HG03575 (cell line): ENCODE measurements at regions not wholly inside any gene's neighbourhood (a gene's known extent, or its start where the extent isn't known, plus 50 kb on each side); places are given as distances from the start of the nearest gene placed in this dataset.
"Not testable (repeated sequence)": the region's sequence is repeated elsewhere in the genome, so short reads cannot be mapped to it uniquely, and the experiment has no call there.

ENCODE experiments used
- ATAC-seq: cut with Tn5 transposase; IDR thresholded peaks from one replicate; pipeline ENCODE4 v1.9.1; 2021; ENCODE audit not compliant: unreplicated experiment, insufficient number of reproducible peaks, low FRiP score; ENCODE audit errors: extremely low read depth

- no peak for ATAC-seq
These were observed 518.7 kb upstream of the MAP3K7 start for GRCh38 chr6:91105532-91105931.

DNA sequence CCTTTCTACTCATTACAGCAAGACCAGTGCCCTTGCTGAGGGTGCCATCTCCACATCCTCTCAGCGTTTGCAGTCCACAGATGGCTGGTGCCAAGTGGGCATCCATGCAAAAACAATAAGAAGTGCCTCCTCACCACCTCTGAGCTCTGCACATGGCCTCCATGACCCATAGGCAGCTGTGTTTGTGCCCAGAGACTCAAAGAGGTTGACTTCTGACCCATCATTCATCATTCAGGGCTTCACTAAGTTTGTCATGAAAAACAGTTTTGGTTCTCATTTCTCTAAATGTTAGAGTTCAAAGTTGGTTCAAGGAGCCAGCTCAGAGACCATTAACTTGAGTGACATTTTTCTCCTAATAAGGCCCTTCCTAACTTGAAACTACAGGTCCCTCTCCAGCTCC is 512.6 kb upstream of the MAP3K7 start:
- ATAC-seq: no peak

DNA sequence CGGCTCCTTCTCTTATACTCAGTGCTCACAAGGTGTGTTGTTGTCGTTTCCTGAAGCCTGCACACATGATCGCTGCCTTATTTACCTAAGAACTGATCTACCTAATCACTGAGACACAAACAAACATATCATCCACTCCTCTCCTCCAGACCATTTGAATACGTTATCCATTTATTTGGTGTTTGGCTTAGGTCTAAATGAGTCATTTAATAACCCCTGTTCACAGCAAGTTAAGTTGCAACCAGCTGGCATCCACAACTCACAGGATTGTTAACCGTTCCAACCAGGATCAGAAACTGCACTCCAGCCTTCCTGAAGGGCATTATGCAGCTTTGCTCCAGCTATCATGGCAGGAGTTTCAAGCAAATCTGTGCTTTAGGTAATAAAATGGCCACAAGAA is 511.1 kb upstream of the MAP3K7 start:
- ATAC-seq: no peak

DNA sequence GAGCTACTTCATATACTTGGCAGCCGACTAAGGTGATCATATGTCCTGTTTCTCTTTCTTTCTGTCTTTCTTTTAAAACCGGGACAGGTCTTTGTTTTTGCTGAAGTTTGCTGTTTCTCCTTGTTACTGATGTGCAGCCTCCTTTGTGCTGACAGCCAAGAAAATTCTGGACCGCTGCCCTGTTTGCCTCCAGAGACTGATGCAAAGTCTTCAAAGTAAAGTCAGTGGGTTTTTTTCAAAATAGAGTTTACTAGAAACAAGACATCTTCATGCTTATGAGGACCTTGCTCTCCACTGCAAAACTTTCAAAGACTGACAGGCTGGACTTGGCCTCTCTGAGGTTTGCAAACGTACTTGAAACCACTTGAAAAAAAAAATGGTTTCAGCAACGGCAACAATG is 510.5 kb upstream of the MAP3K7 start:
- ATAC-seq: no peak

DNA sequence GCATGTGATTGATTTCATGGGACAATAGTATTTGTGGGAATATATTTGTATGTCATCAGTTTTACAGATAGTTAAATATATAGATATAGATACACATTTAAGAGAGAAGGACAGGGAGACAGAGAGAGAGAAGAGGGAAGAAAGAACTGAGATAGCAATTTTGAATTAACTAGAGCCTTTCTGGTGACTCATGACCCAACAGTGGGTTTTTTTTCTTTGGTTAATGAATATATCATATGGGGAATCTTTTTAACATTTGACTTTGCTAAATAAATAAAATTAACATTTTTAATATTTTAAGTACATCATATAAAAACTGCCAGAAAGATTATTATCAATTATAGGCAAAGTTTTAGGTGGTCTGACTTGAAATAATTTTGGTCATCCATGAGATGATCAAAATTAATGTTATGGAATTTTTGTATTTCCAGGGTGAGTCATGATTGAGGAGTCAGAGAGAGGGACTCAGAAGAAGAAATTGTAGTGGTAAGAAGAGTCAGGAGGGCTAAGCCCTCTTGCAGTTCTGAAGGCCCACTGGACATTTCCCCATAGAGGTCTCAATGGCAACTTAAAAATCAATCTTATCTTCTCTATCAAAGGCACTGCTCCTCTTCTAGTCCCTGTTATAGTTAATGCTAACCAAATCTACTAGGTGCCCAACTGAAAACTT is 508.1 kb upstream of the MAP3K7 start:
- ATAC-seq: no peak

DNA sequence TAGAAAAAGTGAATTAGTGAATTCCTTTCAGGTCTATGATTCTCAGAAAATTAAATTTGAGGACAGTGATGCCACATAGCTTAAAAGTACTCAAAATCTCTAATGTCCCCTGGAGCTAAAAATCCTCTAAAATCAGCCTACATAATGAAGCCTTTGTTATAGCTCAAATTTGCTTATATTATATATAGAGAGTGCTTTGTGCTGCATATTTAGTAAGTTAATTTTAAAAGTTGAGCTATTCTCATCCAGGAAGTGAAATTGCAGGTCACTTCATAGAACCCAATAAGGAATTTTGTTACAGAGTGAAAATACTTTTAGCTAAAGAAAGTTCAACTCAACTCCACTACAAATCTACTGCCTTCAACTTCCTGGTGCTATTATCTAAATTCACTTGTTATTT is 507.5 kb upstream of the MAP3K7 start:
- no peak for ATAC-seq

DNA sequence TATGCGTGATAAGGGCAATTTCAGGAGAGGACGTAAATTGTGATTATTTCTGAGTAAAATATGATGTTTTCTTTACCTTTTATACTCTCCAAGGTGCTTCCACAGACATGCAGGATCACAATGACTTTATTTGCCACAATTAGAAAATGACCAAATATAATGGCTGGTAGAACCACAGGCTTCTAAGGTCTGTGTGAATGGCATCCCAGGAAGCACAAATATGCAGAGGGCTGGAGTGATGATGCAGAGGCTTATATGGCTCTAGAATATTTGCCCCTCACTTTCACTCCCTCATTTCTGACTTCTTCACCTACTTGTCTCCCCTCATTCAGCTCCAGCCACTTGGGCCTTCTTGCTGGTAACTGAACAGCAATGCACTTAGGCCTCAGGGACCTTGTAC is 502.1 kb upstream of the MAP3K7 start:
- no peak for ATAC-seq

DNA sequence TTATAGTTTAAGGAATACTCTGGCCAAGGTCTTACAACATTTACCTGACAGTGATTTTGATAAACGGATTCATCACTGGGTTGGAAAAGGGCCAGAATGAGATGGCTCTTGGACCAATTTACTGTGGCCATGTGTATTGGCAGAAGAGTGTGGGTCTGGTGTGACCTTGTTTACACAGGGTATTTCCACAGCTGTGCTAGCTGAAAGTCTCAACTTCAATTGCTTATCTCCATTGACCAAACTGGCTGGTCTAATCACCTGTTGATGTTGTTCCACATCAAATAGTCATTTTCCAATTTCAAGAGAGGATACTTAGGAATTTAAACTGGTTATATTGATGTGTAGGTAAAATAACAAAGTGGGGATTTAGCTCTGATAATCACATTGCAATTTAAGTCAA is 501.6 kb upstream of the MAP3K7 start:
- no peak for ATAC-seq

DNA sequence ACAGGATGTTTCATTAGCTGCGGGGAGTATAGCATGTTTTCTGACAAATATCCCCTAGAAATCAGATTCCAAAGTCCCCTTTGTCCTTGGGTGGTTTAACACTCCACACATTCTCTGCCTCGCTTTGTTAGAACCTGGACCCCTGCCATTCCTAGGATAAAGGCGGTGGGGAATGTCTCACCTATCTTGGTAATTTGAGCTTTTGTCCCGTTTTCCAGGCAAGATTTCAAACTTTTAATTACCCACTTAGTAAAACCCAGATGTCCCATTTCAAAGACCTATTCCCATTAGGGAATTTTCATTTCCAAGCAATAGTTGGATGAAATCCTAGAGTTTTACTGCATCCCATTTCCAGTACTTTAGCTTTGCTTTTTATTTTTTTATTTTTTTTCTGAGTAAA is 501.0 kb upstream of the MAP3K7 start:
- ATAC-seq: no peak

- ATAC-seq: no peak
These were observed 496.3 kb upstream of the MAP3K7 start for GRCh38 chr6:91083211-91083610.

DNA sequence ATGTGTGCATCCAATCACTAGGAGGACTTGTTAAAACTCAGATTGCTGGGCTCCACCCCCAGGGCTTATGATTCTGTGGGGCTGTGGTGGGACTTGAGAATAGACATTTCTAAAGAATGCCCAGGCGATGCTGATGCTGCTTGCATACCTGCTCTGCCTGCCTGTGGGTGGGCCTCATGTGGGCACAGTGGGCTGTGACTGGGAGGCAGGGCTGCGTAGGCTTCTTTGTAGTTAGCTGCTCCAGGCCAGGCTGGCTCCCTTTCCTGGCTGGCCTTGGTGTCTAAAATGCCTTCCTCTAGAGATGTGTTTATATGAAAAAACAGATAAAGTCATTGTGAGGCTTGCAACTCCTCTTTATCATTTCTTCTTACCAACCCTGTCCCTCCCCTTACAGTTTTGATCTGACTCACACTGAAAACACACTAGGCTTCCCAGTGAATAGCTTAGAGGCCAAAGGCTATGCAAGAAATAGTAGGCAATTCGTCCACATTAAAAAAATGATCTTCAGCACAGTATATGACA is 495.5 kb upstream of the MAP3K7 start:
- ATAC-seq: no peak

GRCh38 chr6:91081452-91082067 is 494.7 kb upstream of the MAP3K7 start:
- ATAC-seq: no peak

- ATAC-seq: no peak
These were observed 494.0 kb upstream of the MAP3K7 start for GRCh38 chr6:91080871-91081270.

DNA sequence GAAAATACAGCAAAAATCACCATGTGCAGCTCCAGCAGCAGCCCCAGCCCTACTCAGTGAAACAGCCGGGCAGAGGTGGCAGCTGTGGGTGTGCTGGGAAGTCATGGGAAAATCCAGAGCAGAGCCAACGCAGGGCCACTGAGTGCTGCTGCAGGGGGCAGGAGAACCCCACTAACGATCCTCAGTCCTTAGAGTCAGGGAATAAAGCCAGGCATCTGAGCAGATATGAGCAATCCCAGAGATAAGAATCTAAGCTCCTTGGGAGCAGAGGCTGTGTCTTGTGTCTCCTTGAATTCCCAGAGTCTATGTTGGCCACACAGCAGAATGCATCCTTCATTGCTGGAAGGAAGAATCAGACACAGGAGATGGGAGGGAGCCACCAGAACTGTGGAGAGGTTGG is 493.1 kb upstream of the MAP3K7 start:
- no peak for ATAC-seq

DNA sequence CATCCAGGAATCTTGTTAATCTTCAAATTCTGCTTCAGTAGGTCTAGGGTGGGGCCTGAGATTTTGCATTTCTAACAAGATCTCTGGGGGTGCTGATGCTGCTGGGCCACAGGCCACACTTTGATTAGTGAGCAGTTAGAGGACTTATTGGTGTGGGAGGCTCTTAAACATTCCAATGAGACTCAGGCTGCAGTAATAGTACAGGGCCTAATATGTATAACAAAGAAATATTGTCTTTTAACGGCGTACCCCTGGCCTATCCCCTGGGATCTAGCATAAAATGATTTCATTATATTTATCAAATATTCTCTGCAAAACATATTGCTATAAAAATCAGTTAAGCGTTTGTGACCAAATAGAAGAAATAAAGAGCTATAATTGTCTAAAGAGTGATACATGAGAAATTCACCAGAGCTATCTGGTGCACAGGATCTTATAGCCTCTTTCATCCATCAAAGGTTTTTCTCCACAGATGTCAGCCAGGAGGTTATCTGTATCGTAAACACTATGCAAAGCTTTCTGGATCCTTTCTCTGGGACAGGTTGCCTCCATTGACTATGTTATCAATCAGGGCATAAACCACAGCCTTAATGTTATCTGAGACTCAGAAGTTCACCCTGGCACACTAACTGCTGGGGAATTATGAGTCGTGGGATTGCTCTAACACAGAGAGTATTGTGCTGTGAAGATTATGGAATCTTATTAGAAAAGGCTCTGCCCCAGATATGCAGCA is 488.5 kb upstream of the MAP3K7 start:
- ATAC-seq: no peak

DNA sequence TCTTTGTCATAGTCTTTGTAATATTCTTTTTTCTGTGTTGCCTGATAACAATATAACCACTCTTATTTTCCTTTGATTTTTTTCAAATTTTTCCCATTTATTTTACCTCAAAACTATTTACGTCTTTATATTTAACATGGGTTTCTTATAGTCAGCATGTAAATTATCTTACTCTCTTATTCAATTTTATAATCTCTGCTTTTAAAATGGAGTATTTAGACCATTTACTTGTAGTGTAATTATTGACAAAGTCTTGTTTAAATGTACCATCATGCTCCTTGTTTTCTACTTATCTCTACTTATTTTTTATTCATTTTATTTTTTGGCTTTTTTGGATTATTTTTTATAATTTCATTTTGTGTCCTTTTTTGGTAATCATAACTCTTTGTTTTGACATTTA is 476.5 kb upstream of the MAP3K7 start:
- no peak for ATAC-seq

DNA sequence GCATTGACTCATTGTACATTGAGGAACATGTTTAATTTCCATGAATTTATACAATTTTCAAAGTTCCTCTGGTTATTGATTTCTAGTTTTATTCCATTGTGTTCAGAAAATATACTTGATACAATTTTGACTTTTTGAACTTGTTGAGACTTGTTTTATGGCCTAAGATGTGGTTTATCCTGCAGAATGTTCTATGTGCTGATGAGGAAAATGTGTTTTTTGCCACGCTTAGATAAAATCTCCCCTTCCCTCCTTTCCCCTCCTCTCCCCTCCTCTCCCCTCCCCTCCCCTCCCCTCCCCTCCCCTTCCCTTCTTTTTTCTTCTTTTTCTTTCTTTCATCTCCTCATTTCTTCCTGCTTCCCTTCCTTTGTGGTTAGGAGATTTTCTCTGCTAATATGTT is 470.8 kb upstream of the MAP3K7 start:
- ATAC-seq: no peak

DNA sequence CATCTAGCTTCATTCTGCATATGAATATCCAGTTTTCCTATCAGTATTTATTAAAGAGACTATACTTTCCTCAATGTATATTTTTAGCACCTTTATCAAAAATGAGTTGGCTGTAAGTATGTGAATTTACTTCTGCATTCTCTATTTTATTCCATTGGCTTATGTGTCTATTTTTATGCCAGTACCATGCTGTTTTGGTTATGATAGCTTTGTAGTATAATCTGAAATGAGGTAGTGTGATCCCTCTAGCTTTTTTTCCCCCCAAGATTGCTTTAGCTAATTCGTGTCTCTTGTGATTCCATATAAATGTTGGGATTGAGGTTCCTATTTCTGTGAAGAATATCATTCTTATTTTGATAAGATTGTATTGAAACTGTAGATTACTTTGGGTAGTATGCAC is 469.1 kb upstream of the MAP3K7 start:
- ATAC-seq: no peak

DNA sequence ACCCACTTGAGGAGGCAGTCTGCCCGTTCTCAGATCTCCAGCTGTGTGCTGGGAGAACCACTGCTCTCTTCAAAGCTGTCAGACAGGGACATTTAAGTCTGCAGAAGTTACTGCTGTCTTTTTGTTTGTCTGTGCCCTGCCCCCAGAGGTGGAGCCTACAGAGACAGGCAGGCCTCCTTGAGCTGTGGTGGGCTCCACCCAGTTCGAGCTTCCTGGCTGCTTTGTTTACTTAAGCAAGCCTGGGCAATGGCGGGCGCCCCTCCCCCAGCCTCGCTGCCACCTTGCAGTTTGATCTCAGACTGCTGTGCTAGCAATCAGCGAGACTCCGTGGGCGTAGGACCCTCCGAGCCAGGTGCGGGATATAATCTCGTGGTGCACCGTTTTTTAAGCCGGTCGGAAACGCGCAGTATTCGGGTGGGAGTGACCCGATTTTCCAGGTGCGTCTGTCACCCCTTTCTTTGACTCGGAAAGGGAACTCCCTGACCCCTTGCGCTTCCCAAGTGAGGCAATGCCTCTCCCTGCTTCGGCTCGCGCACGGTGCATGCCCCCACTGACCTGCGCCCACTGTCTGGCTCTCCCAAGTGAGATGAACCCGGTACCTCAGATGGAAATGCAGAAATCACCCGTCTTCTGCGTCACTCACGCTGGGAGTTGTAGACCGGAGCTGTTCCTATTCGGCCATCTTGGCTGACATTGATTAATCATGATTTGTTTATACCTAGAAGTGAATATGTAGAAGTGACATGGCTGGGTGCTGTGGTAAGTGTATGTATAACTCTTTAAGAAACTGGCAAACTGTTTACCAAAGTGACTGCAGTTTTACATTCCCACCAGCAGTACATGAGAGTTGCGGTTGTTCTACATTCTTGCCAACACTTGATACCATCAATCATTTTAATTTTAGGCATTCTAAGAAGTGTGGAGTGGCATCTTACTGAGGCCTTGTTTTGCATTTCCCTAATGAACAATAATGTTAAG is 465.9 kb upstream of the MAP3K7 start:
- not testable (repeated sequence) for ATAC-seq
